ENCODE measurements at regions not wholly inside any gene's neighbourhood (a gene's known extent, or its start where the extent isn't known, plus 50 kb on each side); places are given as distances from the start of the nearest gene placed in this dataset.

DNA sequence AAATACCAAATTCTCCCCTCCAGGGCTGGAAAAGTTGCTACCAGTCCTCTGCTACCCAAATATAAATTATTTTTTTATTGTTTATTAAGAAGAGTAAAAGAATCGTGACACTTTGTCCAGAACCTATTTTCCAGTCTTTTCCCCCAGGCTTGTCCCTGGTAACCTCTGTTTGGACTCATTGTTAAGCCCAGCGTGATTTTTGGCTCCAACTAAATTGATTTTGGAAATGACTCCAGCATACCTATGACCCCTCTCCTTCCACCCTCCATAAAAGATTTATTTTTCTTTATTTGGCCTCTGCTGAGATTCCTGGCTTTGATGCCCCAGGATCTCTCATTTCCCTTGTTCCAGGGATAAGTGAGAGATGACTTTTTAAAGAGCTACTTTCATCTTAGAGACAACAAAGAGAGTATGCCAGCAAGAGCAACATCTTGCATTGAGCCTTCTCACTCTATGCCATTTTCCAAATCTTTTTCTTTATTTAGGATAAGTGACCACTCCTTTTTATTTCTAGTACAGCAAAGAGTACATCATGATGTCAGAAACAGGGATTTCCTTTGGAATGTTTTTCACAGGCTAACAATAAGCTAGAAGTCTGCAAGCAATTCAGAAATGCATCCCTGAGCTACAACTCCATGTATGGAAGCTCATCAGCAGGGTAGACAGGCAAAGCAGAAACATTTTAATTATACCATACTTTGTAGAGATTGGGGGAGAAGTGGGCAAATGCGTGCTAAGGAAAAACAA lies 75.8 kb downstream of the DAD1 start:
- TF ChIP-seq POLR2A (IDR thresholded peaks at IDR 0.05) (no peak), POLR2AphosphoS5 (IDR thresholded peaks at IDR 0.05) (no peak)
- TF ChIP-seq, protein P1, sequence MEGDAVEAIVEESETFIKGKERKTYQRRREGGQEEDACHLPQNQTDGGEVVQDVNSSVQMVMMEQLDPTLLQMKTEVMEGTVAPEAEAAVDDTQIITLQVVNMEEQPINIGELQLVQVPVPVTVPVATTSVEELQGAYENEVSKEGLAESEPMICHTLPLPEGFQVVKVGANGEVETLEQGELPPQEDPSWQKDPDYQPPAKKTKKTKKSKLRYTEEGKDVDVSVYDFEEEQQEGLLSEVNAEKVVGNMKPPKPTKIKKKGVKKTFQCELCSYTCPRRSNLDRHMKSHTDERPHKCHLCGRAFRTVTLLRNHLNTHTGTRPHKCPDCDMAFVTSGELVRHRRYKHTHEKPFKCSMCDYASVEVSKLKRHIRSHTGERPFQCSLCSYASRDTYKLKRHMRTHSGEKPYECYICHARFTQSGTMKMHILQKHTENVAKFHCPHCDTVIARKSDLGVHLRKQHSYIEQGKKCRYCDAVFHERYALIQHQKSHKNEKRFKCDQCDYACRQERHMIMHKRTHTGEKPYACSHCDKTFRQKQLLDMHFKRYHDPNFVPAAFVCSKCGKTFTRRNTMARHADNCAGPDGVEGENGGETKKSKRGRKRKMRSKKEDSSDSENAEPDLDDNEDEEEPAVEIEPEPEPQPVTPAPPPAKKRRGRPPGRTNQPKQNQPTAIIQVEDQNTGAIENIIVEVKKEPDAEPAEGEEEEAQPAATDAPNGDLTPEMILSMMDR (IDR thresholded peaks at IDR 0.05 in 8 of 11, conservative IDR thresholded peaks at IDR 0.05 in 3 of 11) = no peak
- no peaks in the 10 kb centered on the region for H3K27me3 ChIP-seq (replicated peaks in 1 of 7)
- peaks cover 37 to 99% (median 66%) of the 10 kb centered on the region in 6 donors for H3K4me1 ChIP-seq
- H3K9me3 ChIP-seq = no peaks in the 10 kb centered on the region
- no peak for DNase-seq
- intact Hi-C loops (cut with DNase I; ENCODE audit: low total_unique reads) = no loop called here
- H3K36me3 ChIP-seq = no peaks in the 10 kb centered on the region
- H3K4me3 ChIP-seq = peak overlapping the region in 1 of 8 donors; percentile 28
- H3K27ac ChIP-seq = peak overlapping the region; percentile 37 to 90 (median 70)
- WGBS, 5 donors = 60 to 81% (median 71%) methylated on average over 3 of the region's 3 CpGs

DNA sequence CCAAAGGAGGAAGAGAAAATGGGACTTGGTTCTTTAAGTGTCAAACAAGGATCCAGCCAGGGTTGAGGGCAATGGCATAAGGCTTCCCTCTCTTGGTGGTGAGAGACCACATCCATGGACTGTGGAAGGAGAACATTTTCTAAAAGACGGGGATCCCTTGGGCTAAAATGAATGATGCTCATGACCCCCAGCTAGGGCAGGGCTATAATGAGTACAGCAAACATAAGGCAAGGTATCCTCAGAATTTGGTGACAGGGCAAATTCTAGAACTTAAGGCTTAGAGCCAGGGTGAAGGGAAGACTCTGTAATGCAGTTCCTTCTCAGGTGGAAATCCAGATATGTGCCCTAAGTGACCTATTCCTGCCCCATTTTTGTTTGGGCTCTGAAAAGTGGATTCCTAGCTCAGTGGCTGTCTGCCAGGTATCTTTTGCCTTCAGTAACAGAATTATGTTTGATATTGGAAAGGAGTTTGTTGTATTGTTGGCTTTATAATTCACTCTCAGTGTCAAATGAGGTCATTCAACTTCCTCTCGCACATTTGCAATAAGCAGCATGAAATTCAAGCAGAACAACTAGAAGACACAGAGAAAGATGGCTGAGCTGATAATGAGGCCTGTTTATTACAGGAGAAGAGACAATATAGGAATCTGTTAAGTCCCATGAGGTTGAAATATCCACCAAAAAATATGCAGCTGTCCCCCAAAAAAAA lies 76.8 kb downstream of the DAD1 start:
- no peak for DNase-seq
- H3K4me1 ChIP-seq = peaks cover 30 to 99% (median 59%) of the 10 kb centered on the region in 6 donors
- intact Hi-C loops (cut with DNase I; ENCODE audit: low total_unique reads) = no loop called here

DNA sequence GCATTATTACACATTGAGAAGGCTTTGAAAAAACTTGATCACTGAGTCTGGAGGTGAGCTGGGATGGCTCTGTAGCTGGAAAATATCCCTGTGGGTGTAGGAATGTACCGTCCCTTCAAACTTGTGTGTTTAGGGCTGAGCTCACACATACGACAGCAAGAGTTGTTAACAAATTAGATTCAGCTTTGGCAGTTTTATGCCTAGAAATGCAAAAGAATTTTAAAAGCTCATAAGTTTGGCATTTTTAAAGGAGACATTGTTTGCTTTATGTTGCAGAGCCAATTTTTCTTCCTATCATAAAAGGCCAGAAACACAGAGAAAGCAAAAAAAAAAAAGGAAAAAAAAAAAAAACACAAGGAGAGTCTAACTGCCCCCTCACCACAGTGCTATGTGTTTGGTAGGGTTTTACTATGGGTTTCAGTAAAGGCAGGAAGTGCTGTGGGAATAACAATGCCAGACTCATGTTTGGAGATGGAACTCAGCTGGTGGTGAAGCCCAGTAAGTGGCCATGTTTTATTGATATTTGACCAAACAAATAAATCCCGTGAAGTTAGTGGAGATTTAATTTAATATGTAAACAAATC lies 78.4 kb downstream of the DAD1 start:
- Histone ChIP-seq H3K4me3 (peak overlapping the region in 2 of 8 donors; percentile 8 to 52), H3K4me1 (peaks cover 25 to 98% (median 48%) of the 10 kb centered on the region in 6 donors), H3K9me3 (no peaks in the 10 kb centered on the region), H3K27ac (peak overlapping the region in 6 of 8 donors; percentile 55 to 90 (median 71)), H3K36me3 (no peaks in the 10 kb centered on the region), H3K27me3 (replicated peaks in 1 of 7) (no peaks in the 10 kb centered on the region)
- intact Hi-C loops (cut with DNase I; ENCODE audit: low total_unique reads) = no loop called here
- WGBS, 5 donors = 63 to 86% (median 73%) methylated on average over 3 of the region's 3 CpGs
- no peak for DNase-seq
- no peak for TF ChIP-seq POLR2AphosphoS5 (IDR thresholded peaks at IDR 0.05)
- TF ChIP-seq, protein P1 (IDR thresholded peaks at IDR 0.05 in 8 of 11, conservative IDR thresholded peaks at IDR 0.05 in 3 of 11) = no peak
- TF ChIP-seq POLR2A (IDR thresholded peaks at IDR 0.05) = no peak

More for the DNA sequence above, 76.8 kb downstream of the DAD1 start:
- TF ChIP-seq POLR2AphosphoS5 (IDR thresholded peaks at IDR 0.05) (no peak), POLR2A (IDR thresholded peaks at IDR 0.05) (no peak)
- TF ChIP-seq, protein P1 (IDR thresholded peaks at IDR 0.05 in 8 of 11, conservative IDR thresholded peaks at IDR 0.05 in 3 of 11) = no peak
- Histone ChIP-seq H3K36me3 (no peaks in the 10 kb centered on the region), H3K27ac (peak overlapping the region; percentile 37 to 90 (median 70)), H3K4me3 (peak overlapping the region in 1 of 8 donors; percentile 15), H3K27me3 (replicated peaks in 1 of 7) (no peaks in the 10 kb centered on the region), H3K9me3 (no peaks in the 10 kb centered on the region)
- WGBS, 5 donors = 49 to 63% (median 55%) methylated on average over 2 of the region's 2 CpGs
